K562 (cell line): ENCODE measurements at regions not wholly inside any gene's neighbourhood (a gene's known extent, or its start where the extent isn't known, plus 50 kb on each side); places are given as distances from the start of the nearest gene placed in this dataset.
"Not testable (repeated sequence)": the region's sequence is repeated elsewhere in the genome, so short reads cannot be mapped to it uniquely, and the experiment has no call there.

Experiments
- BRF1 ChIP-seq: IDR thresholded peaks from 3 replicates; pipeline ENCODE4 v1.6.1; 2011; ENCODE audit warnings: borderline replicate concordance, mild to moderate bottlenecking; ENCODE audit not compliant: insufficient read length; ENCODE audit errors: extremely low read depth
- CBFB ChIP-seq: sonication (generic); formaldehyde crosslinking; IDR thresholded peaks from 2 replicates; pipeline ENCODE4 v1.4.0; 2020; ENCODE audit warnings: mild to moderate bottlenecking, missing genetic modification reagents
- MEIS2 ChIP-seq: fragments of 450-650 bp; IDR thresholded peaks from 2 replicates; pipeline ENCODE4 v1.6.1; 2014; ENCODE audit warnings: mild to moderate bottlenecking; ENCODE audit not compliant: partially characterized antibody
- ZBTB7A ChIP-seq: IDR thresholded peaks from 2 replicates; pipeline ENCODE4 v1.6.1; 2011; ENCODE audit warnings: low read depth, mild to moderate bottlenecking, low read length, moderate library complexity, borderline replicate concordance; ENCODE audit not compliant: control insufficient read depth
- ZNF232 ChIP-seq: sonication (generic); formaldehyde crosslinking; IDR thresholded peaks from 2 replicates; pipeline ENCODE4 v1.8.0; 2022; ENCODE audit warnings: mild to moderate bottlenecking, missing genetic modification reagents
- ZNF274 ChIP-seq: IDR thresholded peaks from 2 replicates; pipeline ENCODE4 v1.6.1; 2011; ENCODE audit warnings: low read depth, mild to moderate bottlenecking, low read length, moderate library complexity, borderline replicate concordance

DNA sequence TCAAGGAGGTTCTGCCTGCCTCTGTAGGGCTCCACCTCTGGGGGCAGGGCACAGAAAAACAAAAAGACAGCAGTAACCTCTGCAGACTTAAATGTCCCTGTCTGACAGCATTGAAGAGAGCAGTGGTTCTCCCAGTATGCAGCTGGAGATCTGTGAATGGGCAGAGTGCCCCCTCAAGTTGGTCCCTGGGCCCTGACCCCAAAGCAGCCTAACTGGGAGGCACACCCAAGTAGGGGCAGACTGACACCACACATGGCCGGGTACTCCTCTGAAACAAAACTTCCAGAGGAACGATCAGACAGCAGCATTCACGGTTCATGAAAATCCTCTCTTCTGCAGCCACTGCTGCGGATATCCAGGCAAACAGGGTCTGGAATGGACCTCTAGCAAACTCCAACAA, 409.2 kb downstream of the ALG10 start:
- not testable (repeated sequence) for TF ChIP-seq ZBTB7A; ZNF274; ZNF232 (CRISPR knock-in tag); CBFB (CRISPR knock-in tag); MEIS2; BRF1
